ENCODE measurements at regions not wholly inside any gene's neighbourhood (a gene's known extent, or its start where the extent isn't known, plus 50 kb on each side); places are given as distances from the start of the nearest gene placed in this dataset.

- H3K4me1 ChIP-seq: peaks cover 13% of the 10 kb centered on the region
- TF ChIP-seq CTCF (IDR thresholded peaks at IDR 0.05) (no peak), POLR2A (IDR thresholded peaks at IDR 0.05) (no peak)
- no peaks in the 10 kb centered on the region for H3K27me3 ChIP-seq
- DNase-seq: no peak
- no peaks in the 10 kb centered on the region for H3K36me3 ChIP-seq (ENCODE audit: low read depth, missing control alignments)
- 69 to 72% methylated on average over 3 of the region's 3 CpGs for WGBS, 2 donors
- intact Hi-C loops (cut with DNase I; ENCODE audit: low total_unique reads): no loop called here
- H3K9me3 ChIP-seq: no peaks in the 10 kb centered on the region
- H3K27ac ChIP-seq: peak overlapping the region in 1 of 2 donors; percentile 25
- H3K4me3 ChIP-seq: no peak overlapping the region
Observed at GRCh38 chr6:105482921-105483320, 80.0 kb upstream of the PREP start.

DNA sequence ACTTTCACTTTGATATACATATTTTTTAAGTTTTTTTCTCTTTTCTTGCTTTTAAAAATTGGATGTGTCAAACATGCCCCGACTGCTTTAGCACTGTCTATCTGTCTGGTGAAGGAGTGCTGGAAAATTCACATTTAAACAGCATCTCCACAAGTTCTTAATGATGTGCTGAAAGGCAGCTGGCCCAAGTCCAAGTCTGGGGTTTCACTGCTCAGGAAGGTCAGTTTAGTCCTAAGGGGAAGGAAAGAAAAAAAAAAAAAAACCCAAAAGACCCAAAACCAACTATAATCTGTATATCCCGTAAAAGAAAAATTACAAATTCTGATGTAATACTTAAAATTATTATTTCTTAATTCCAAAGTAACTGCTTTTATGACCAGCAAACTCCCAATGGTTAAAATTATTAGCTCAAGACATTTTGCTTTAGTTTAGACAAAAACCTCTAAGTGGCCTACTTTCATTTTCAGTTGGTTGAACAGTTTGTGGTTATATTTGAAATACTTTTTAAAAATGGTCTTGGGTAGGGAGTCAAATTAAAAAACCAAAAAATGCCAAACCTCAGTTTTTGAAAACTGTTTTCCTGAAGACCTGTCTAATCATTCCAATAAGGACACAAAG, 79.5 kb upstream of the PREP start:
- H3K27me3 ChIP-seq: no peaks in the 10 kb centered on the region
- no peaks in the 10 kb centered on the region for H3K9me3 ChIP-seq
- H3K27ac ChIP-seq: peak overlapping the region in 1 of 2 donors; percentile 25
- intact Hi-C loops (cut with DNase I; ENCODE audit: low total_unique reads): no loop called here
- WGBS, 2 donors: 40 to 61% methylated on average over 2 of the region's 2 CpGs
- H3K36me3 ChIP-seq (ENCODE audit: low read depth, missing control alignments): no peaks in the 10 kb centered on the region
- no peak for TF ChIP-seq POLR2A (IDR thresholded peaks at IDR 0.05)
- TF ChIP-seq CTCF (IDR thresholded peaks at IDR 0.05): no peak
- peaks cover 13% of the 10 kb centered on the region for H3K4me1 ChIP-seq
- DNase-seq: peak; percentile 48
- H3K4me3 ChIP-seq: no peak overlapping the region

- Histone ChIP-seq H3K36me3 (ENCODE audit: low read depth, missing control alignments) (no peaks in the 10 kb centered on the region), H3K4me1 (no peaks in the 10 kb centered on the region), H3K27ac (no peak overlapping the region), H3K27me3 (no peaks in the 10 kb centered on the region), H3K4me3 (no peak overlapping the region), H3K9me3 (no peaks in the 10 kb centered on the region)
- TF ChIP-seq POLR2A (IDR thresholded peaks at IDR 0.05) (no peak), CTCF (IDR thresholded peaks at IDR 0.05) (no peak)
- DNase-seq: no peak
- intact Hi-C loops (cut with DNase I; ENCODE audit: low total_unique reads): no loop called here
Observed at GRCh38 chr6:105476978-105477377, 74.1 kb upstream of the PREP start.

DNA sequence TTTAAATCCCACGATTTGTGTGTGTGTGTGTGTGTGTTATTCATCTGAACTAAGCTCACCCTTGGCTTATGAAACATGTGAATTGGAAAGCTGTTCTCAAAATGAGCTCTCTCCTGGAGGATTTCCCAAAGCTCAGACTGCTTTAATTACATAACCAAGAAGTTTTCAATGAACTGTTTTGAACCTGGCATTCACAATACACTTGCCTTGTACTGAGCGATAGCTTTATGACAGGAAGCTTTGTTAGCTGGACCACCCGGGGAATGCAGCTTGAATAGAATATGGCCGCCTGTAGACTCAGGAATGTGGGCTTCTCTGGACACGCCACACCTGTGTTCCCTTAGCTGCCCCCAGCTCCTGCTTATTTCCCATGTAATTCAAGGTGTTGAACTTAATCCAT, 71.4 kb upstream of the PREP start:
- H3K9me3 ChIP-seq: no peaks in the 10 kb centered on the region
- DNase-seq: no peak
- no peak overlapping the region for H3K4me3 ChIP-seq
- no peaks in the 10 kb centered on the region for H3K36me3 ChIP-seq (ENCODE audit: low read depth, missing control alignments)
- no peak overlapping the region for H3K27ac ChIP-seq
- no peaks in the 10 kb centered on the region for H3K27me3 ChIP-seq
- TF ChIP-seq POLR2A (IDR thresholded peaks at IDR 0.05) (no peak), CTCF (IDR thresholded peaks at IDR 0.05) (no peak)
- H3K4me1 ChIP-seq: no peaks in the 10 kb centered on the region
- intact Hi-C loops (cut with DNase I; ENCODE audit: low total_unique reads): no loop called here
- 56 to 59% methylated on average over 5 of the region's 5 CpGs for WGBS, 2 donors

GRCh38 chr6:105469946-105470345, 67.1 kb upstream of the PREP start:
- H3K4me1 ChIP-seq: no peaks in the 10 kb centered on the region
- H3K27me3 ChIP-seq: no peaks in the 10 kb centered on the region
- no peaks in the 10 kb centered on the region for H3K9me3 ChIP-seq
- intact Hi-C loops (cut with DNase I; ENCODE audit: low total_unique reads): no loop called here
- 50 to 52% methylated on average over 2 of the region's 2 CpGs for WGBS, 2 donors
- no peak for TF ChIP-seq POLR2A (IDR thresholded peaks at IDR 0.05)
- no peak for TF ChIP-seq CTCF (IDR thresholded peaks at IDR 0.05)
- no peaks in the 10 kb centered on the region for H3K36me3 ChIP-seq (ENCODE audit: low read depth, missing control alignments)
- DNase-seq: no peak
- H3K4me3 ChIP-seq: no peak overlapping the region
- no peak overlapping the region for H3K27ac ChIP-seq

All from testis (tissue), 2 donors.